Neural cell (in vitro differentiated cells): ENCODE measurements at regions not wholly inside any gene's neighbourhood (a gene's known extent, or its start where the extent isn't known, plus 50 kb on each side); places are given as distances from the start of the nearest gene placed in this dataset.

Experiments used
- H2AFZ ChIP-seq: fragments of 200-600, 300-800 bp; sonication (generic), shearing (Covaris generic); 2 replicates; pipeline ENCODE4 v1.6.0; 2014; ENCODE audit warnings: low read depth, mild to moderate bottlenecking, antibody characterized with exemption, low read length, moderate library complexity
- H3F3A ChIP-seq: fragments of 200-600 bp; shearing (Covaris generic); 2 replicates; pipeline ENCODE4 v1.6.1; 2016; ENCODE audit warnings: mild to moderate bottlenecking, moderate library complexity, mixed read lengths, antibody characterized with exemption, low read length; ENCODE audit not compliant: insufficient read depth, poor library complexity, severe bottlenecking
- H3K27ac ChIP-seq: fragments of 200-600, 300-800 bp; sonication (generic), shearing (Covaris generic); 2 replicates; pipeline ENCODE4 v1.5.1; 2014; ENCODE audit warnings: mild to moderate bottlenecking, low read length, moderate library complexity
- H3K27me3 ChIP-seq: fragments of 300-800, 200-600 bp; sonication (generic), shearing (Covaris generic); 2 replicates; pipeline ENCODE4 v1.6.0; 2014; ENCODE audit warnings: mild to moderate bottlenecking, low read depth, low read length, moderate library complexity; ENCODE audit not compliant: insufficient read depth
- H3K36me3 ChIP-seq: fragments of 300-800, 200-600 bp; sonication (generic), shearing (Covaris generic); 2 replicates; pipeline ENCODE4 v1.5.1; 2014; ENCODE audit warnings: mild to moderate bottlenecking, antibody characterized with exemption, low read length, moderate library complexity; ENCODE audit not compliant: insufficient read depth
- H3K4me2 ChIP-seq: fragments of 300-800, 200-600 bp; sonication (generic), shearing (Covaris generic); 2 replicates; pipeline ENCODE4 v1.6.0; 2014; ENCODE audit warnings: mild to moderate bottlenecking, low read length
- H3K4me3 ChIP-seq: fragments of 300-800, 200-600 bp; sonication (generic), shearing (Covaris generic); 2 replicates; pipeline ENCODE4 v1.5.1; 2014; ENCODE audit warnings: mild to moderate bottlenecking, low read length, moderate library complexity
- H3K79me2 ChIP-seq: fragments of 200-600 bp; shearing (Covaris generic); replicated peaks from 2 replicates; pipeline ENCODE4 v1.6.0; 2014; ENCODE audit warnings: mild to moderate bottlenecking, low read length, moderate library complexity; ENCODE audit not compliant: insufficient read depth
- H3K9ac ChIP-seq: fragments of 300-800, 200-600 bp; sonication (generic), shearing (Covaris generic); 2 replicates; pipeline ENCODE4 v1.6.1; 2016; ENCODE audit warnings: mild to moderate bottlenecking, low read length, mixed read lengths
- H3K9me2 ChIP-seq: fragments of 200-600 bp; shearing (Covaris generic); 2 replicates; pipeline ENCODE4 v1.6.1; 2016; ENCODE audit warnings: mild to moderate bottlenecking, low read length, mixed read lengths; ENCODE audit not compliant: insufficient read depth
- H3K9me3 ChIP-seq: fragments of 200-600, 300-800 bp; sonication (generic), shearing (Covaris generic); 2 replicates; pipeline ENCODE4 v1.6.1; 2016; ENCODE audit warnings: mild to moderate bottlenecking, mixed run types, low read length, moderate library complexity, mixed read lengths
- H4K20me1 ChIP-seq: fragments of 200-600 bp; shearing (Covaris generic); 2 replicates; pipeline ENCODE4 v1.6.1; 2016; ENCODE audit warnings: mild to moderate bottlenecking, mixed run types; ENCODE audit not compliant: insufficient read depth
- CTCF ChIP-seq: fragments of 450-650 bp; IDR thresholded peaks from 2 replicates; pipeline ENCODE4 v1.5.1; 2014; ENCODE audit warnings: antibody characterized with exemption, mild to moderate bottlenecking, moderate library complexity; ENCODE audit not compliant: poor library complexity, severe bottlenecking
- EP300 ChIP-seq: fragments of 450-650 bp; conservative IDR thresholded peaks from 2 replicates; pipeline ENCODE4 v1.6.1; 2014; ENCODE audit warnings: antibody characterized with exemption, mild to moderate bottlenecking, moderate library complexity; ENCODE audit not compliant: poor library complexity, severe bottlenecking
- EZH2 ChIP-seq: fragments of 200-600, 300-800 bp; shearing (Covaris generic), sonication (generic); IDR thresholded peaks from 2 replicates; pipeline ENCODE4 v1.6.1; 2014; ENCODE audit warnings: antibody characterized with exemption, low read length, borderline replicate concordance, mild to moderate bottlenecking; ENCODE audit not compliant: insufficient read depth, poor library complexity, severe bottlenecking
- MXI1 ChIP-seq: fragments of 450-650 bp; conservative IDR thresholded peaks from 2 replicates; pipeline ENCODE4 v1.6.1; 2014; ENCODE audit warnings: antibody characterized with exemption, mild to moderate bottlenecking; ENCODE audit not compliant: poor library complexity, severe bottlenecking
- POLR2AphosphoS5 ChIP-seq: IDR thresholded peaks from 2 replicates; pipeline ENCODE4 v1.6.1; 2012
- RAD21 ChIP-seq: fragments of 450-650 bp; conservative IDR thresholded peaks from 2 replicates; pipeline ENCODE4 v1.6.1; 2014; ENCODE audit warnings: antibody characterized with exemption, mild to moderate bottlenecking, moderate library complexity
- REST ChIP-seq: IDR thresholded peaks from 2 replicates; pipeline ENCODE4 v1.6.1; 2012; ENCODE audit warnings: borderline replicate concordance
- SMC3 ChIP-seq: fragments of 450-650 bp; conservative IDR thresholded peaks from 2 replicates; pipeline ENCODE4 v1.6.1; 2014; ENCODE audit warnings: antibody characterized with exemption, mild to moderate bottlenecking, moderate library complexity; ENCODE audit not compliant: poor library complexity
- TAF1 ChIP-seq: IDR thresholded peaks from 2 replicates; pipeline ENCODE4 v1.6.1; 2012; ENCODE audit warnings: low read depth

- no peak overlapping the region for H3K9ac ChIP-seq
- no peaks in the 10 kb centered on the region for H3K27me3 ChIP-seq
- no peak overlapping the region for H3K27ac ChIP-seq
- H3K4me2 ChIP-seq, result no peak overlapping the region
- H3K4me3 ChIP-seq, result no peak overlapping the region
- no peak overlapping the region for H2AFZ ChIP-seq
- H3K9me3 ChIP-seq, result no peaks in the 10 kb centered on the region
- no peaks in the 10 kb centered on the region for H3F3A ChIP-seq
- TF ChIP-seq POLR2AphosphoS5 (no peak), MXI1 (no peak), RAD21 (no peak), CTCF (no peak), EP300 (no peak), SMC3 (no peak), EZH2 (no peak)
- no peaks in the 10 kb centered on the region for H4K20me1 ChIP-seq
- no peaks in the 10 kb centered on the region for H3K36me3 ChIP-seq
- no peaks in the 10 kb centered on the region for H3K9me2 ChIP-seq
- H3K79me2 ChIP-seq, result no peaks in the 10 kb centered on the region
These were observed 138.9 kb downstream of the TBX18 start for GRCh38 chr6:84625506-84625905.

GRCh38 chr6:84623956-84624680 lies 140.3 kb downstream of the TBX18 start:
- Histone ChIP-seq H3K4me3 (no peak overlapping the region), H4K20me1 (no peaks in the 10 kb centered on the region), H3K27ac (no peak overlapping the region), H3K9me2 (no peaks in the 10 kb centered on the region), H3K79me2 (no peaks in the 10 kb centered on the region), H3K9me3 (no peaks in the 10 kb centered on the region), H3K9ac (no peak overlapping the region), H3F3A (no peaks in the 10 kb centered on the region), H3K4me2 (no peak overlapping the region), H3K27me3 (no peaks in the 10 kb centered on the region), H3K36me3 (no peaks in the 10 kb centered on the region), H2AFZ (no peak overlapping the region)
- no peak for TF ChIP-seq REST
- no peak for TF ChIP-seq EP300
- TF ChIP-seq RAD21, result no peak
- TF ChIP-seq CTCF, result no peak
- TF ChIP-seq EZH2, result no peak
- no peak for TF ChIP-seq MXI1
- no peak for TF ChIP-seq POLR2AphosphoS5
- no peak for TF ChIP-seq TAF1
- TF ChIP-seq SMC3, result no peak
